Mesodermal cell (in vitro differentiated cells): ENCODE measurements at regions not wholly inside any gene's neighbourhood (a gene's known extent, or its start where the extent isn't known, plus 50 kb on each side); places are given as distances from the start of the nearest gene placed in this dataset.
"Not testable (repeated sequence)": the region's sequence is repeated elsewhere in the genome, so short reads cannot be mapped to it uniquely, and the experiment has no call there.

Experiments used
- H3K27ac ChIP-seq: 2 replicates; pipeline ENCODE4 v1.7.0; 2013; ENCODE audit warnings: mild to moderate bottlenecking, low read depth, low read length, moderate library complexity; ENCODE audit not compliant: severe bottlenecking
- H3K36me3 ChIP-seq: 2 replicates; pipeline ENCODE4 v1.7.1; 2013; ENCODE audit warnings: mild to moderate bottlenecking, low read length, moderate library complexity; ENCODE audit not compliant: control insufficient read depth, insufficient read depth
- H3K4me1 ChIP-seq: one replicate; pipeline ENCODE4 v1.7.1; 2013; ENCODE audit warnings: mild to moderate bottlenecking, low read length; ENCODE audit not compliant: insufficient read depth, control insufficient read depth, poor library complexity, severe bottlenecking
- H3K4me3 ChIP-seq: 2 replicates; pipeline ENCODE4 v1.7.0; 2013; ENCODE audit warnings: low read length, control low read depth, mild to moderate bottlenecking; ENCODE audit not compliant: insufficient read depth, poor library complexity, severe bottlenecking; ENCODE audit errors: extremely low read depth
- H3K9me3 ChIP-seq: 2 replicates; pipeline ENCODE4 v1.7.1; 2013; ENCODE audit warnings: mild to moderate bottlenecking, low read length, moderate library complexity; ENCODE audit not compliant: control insufficient read depth
- WGBS, 2 experiments: methylation state at CpG; one replicate each; pipeline ENCODE4 v1.1.5; 2013; ENCODE audit warnings: missing lambda C conversion rate in 2 of 2; ENCODE audit not compliant: insufficient coverage in 2 of 2; 5-methylcytosine and 5-hydroxymethylcytosine counted together

DNA sequence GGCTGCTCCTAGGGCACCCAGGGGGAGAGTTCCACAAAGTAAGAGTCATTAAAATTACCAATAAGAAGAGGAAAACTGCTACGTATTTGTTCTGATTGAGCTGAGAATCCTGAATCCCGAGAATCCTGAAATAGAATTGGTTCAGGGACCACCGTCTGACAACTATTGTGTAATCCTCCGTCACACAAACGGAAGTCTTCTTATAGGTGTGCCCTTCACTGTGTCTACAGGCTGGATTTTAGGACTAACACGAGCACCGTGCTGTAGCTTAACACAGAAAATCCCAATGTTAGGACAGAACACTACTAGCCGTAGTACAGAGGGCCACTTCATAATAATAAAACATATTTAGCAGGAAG, 50.6 kb upstream of the RNF182 start:
- Histone ChIP-seq H3K36me3 (no peaks in the 10 kb centered on the region), H3K9me3 (no peaks in the 10 kb centered on the region), H3K4me1 (peaks cover 3% of the 10 kb centered on the region), H3K4me3 (peak overlapping the region; percentile 6), H3K27ac (no peak overlapping the region)
- WGBS, 2 experiments = 88 to 92% methylated on average over 7 of the region's 8 CpGs

DNA sequence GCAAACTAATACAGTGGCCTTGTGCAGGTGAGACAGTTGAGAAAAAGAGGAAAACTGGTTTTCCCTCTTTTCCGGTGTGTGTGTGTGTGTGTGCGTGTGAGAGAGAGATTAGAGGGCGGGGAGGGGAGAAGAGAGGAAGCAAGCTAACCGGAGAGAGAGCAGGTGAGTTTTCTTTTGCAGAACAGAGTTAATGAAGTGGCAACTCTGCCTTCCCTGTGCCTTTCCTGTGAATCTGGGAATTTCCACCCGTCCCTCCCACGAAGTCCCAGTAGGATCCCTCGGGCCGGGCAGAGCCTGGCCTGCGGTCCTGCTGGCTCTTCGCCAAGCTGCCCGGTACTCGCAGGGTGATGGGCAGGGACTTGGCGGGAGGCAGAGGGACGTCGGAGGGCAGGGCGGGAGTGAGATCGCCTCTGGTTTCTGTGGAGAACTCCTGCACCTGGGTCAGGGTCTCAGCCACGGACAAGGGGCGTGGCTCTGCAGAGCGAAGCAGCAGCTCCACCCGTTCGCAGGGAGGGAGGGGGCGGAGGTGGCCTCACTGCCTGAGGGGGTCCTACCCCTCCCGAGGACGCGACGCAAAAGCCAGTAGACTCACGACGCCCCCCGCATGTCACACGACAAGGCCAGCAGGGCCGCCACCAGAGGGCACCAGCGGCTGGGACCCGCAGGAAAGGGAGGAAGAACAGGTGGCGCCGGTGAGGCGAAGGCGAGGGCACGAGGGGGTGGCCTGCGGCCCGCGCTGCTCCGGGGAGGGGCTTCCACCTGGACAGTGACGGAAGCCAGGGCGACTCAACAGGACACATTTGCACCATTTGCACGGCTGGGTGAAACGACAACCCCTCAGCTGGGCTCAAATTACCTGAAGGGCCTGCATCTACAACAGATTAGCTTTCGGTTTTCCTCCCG, 51.2 kb upstream of the RNF182 start:
- Histone ChIP-seq H3K36me3 (no peaks in the 10 kb centered on the region), H3K27ac (no peak overlapping the region), H3K4me3 (peak overlapping the region; percentile 6), H3K9me3 (no peaks in the 10 kb centered on the region), H3K4me1 (peaks cover 3% of the 10 kb centered on the region)
- WGBS, 2 experiments = 15 to 25% methylated on average over 34 to 38 of the region's 49 CpGs

DNA sequence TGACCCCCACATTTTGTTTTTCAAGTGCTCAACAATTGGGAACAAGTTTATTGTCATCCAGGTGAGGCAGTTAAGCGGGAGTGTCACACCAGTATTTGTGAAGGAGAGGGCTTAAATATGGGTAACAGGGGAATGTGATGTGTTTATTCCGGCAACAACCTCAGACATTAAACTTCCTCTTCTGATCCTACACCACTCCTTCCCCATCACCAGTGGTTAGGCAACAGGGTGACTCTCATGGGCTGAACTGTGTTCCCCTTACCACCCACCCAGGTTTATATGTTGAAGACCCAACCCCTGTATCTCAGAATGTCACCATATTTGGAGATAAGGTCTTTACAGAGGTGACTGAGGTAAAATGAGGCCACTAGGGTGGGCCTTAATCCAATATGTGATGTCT, 52.1 kb upstream of the RNF182 start:
- Histone ChIP-seq H3K36me3 (no peaks in the 10 kb centered on the region), H3K27ac (no peak overlapping the region), H3K4me3 (no peak overlapping the region), H3K9me3 (no peaks in the 10 kb centered on the region), H3K4me1 (peaks cover 3% of the 10 kb centered on the region)
- 100% methylated on average over 1 of the region's 2 CpGs; no CpG with 5 or more reads in 1 of the 2 experiments for WGBS, 2 experiments

DNA sequence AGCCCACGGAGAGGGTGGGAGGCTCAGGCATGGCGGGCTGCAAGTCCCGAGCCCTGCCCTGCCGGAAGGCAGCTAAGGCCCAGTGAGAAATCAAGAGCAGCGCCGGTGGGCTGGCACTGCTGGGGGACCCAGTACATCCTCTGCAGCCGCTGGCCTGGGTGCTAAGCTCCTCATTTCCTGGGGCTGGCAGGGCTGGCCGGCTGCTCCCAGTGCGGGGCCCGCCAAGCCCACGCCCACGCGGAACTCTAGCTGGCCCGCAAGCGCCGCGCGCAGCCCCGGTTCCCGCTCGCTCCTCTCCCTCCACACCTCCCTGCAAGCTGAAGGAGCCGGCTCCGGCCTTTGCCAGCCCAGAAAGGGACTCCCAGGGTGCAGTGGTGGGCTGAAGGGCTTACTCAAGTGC, 52.7 kb upstream of the RNF182 start:
- H3K4me1 ChIP-seq, H3K27ac ChIP-seq, H3K4me3 ChIP-seq, H3K9me3 ChIP-seq, H3K36me3 ChIP-seq: not testable (repeated sequence)
- 92 to 96% methylated on average over 6 to 12 of the region's 23 CpGs for WGBS, 2 experiments

DNA sequence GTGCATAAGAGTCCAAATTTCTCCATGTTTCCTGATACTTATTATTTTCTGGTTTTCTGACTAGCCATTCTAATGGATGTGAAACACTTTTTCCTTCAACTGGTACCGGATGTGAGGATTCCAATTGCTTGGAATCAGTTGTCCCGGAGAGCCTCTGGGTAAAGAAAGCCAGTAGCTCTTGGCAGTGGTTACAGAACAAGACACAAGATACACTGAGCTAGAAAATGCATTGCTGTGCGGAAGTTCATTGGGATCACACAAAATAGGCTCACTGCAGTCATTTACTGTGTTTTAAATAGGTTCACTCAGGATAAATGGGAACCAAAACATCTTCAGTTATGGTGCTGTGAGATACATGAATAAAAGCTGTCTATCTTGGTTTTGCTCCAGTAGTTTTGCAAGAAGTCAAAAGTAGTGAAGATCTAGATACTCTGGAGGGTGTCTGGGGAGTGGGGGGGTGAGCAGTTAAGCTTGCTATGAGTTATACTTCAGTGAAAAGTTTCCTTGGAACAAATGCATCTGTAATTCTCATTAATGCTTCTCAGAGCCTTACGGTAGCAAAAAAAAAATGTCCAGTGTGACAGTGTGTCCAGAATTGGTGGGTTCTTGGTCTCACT, 54.4 kb upstream of the RNF182 start:
- H3K27ac ChIP-seq = no peak overlapping the region
- no peaks in the 10 kb centered on the region for H3K9me3 ChIP-seq
- peaks cover 3% of the 10 kb centered on the region for H3K4me1 ChIP-seq
- WGBS, 2 experiments = 93 to 95% methylated on average over 4 of the region's 4 CpGs
- no peak overlapping the region for H3K4me3 ChIP-seq
- no peaks in the 10 kb centered on the region for H3K36me3 ChIP-seq

DNA sequence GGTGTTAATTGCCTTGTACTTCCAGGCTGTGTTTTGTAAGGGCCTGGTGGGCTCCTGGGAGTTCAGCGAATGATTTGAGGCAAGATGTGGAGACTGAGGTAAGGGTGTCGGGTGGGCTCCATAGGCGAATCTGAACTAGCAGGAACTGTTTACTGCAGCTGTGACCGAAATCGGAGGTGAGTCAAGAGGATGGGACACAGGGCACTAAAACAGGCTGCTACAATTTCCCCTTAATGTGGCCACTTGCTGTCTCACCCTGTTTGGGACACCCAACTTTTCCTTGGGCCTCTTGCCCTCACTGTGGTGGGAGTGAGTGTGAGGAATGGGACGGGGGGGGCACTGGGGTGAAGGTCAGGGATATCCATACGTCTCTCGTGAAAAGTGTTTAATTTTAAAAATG, 53.9 kb upstream of the MCUR1 start:
- no peaks in the 10 kb centered on the region for H3K9me3 ChIP-seq

DNA sequence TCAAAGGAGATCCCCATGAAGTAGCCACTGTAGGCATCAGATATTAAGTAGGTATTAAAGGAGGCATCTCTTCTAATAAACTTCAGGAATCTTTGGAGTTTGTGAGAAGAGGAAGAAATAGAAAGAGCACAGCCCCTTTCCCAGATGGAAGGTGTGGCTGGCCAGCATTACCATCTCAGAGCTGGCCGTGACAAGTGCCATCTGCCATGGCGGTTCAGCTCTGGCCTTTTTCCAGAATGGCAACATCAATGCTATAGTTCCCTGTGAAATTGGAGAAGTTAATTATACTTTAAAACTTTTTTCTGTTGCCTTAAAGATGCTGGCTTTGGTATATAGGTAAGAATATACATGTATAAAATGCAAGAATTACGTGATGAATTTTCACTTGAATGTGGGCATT, 51.9 kb upstream of the MCUR1 start:
- H3K36me3 ChIP-seq = no peaks in the 10 kb centered on the region
- no peaks in the 10 kb centered on the region for H3K9me3 ChIP-seq
- WGBS, 2 experiments = 94 to 100% methylated on average over 2 of the region's 3 CpGs
- no peak overlapping the region for H3K4me3 ChIP-seq
- no peak overlapping the region for H3K27ac ChIP-seq
- peaks cover 4% of the 10 kb centered on the region for H3K4me1 ChIP-seq

More for the DNA sequence above, 53.9 kb upstream of the MCUR1 start:
- Histone ChIP-seq H3K4me3 (no peak overlapping the region), H3K36me3 (no peaks in the 10 kb centered on the region), H3K4me1 (peaks cover 4% of the 10 kb centered on the region), H3K27ac (no peak overlapping the region)
- WGBS, 2 experiments = 83 to 87% methylated on average over 3 to 6 of the region's 8 CpGs

DNA sequence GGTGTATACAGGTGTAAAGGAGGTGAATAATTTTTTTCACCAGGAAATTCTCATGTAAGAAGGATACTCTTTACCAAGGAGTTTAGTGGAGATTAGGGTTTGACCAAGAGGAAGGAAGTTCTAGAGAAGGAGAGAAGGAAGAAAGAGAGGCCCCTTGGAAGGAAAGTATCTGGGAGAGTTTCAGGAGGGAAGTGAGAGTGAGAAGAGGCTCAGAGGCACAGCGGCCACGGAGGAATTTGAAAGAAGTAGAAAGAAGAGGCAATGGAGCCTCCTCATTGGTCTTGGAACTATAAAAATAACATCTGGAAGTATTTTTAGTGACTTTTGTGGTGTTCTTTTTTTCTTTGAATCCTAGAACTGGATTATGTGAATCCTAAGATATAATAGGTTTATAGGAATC, 50.8 kb upstream of the MCUR1 start:
- 88% methylated on average over 2 of the region's 2 CpGs; no CpG with 5 or more reads in 1 of the 2 experiments for WGBS, 2 experiments
- H3K27ac ChIP-seq = no peak overlapping the region

DNA sequence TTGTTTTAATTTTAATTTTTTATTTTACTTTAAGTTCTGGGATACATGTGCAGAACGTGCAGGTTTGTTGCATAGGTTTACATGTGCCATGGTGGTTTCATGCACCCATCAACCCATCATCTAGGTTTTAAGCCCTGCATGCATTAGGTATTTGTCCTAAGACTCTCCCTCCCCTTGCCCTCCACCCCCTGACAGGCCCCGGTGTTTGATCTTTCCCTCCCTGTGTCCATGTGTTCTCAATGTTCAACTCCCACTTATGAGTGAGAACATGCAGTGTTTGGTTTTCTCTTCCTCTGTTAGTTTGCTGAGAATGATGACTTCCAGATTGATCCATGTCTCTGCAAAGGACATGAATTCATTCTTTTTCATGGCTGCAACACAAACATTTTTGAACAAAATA, 50.3 kb upstream of the MCUR1 start:
- not testable (repeated sequence) for H3K4me1 ChIP-seq, H3K36me3 ChIP-seq, H3K4me3 ChIP-seq, H3K9me3 ChIP-seq, H3K27ac ChIP-seq
- WGBS, 2 experiments = 90 to 100% methylated on average over 1 to 2 of the region's 2 CpGs

More for the DNA sequence above, 50.8 kb upstream of the MCUR1 start:
- no peaks in the 10 kb centered on the region for H3K36me3 ChIP-seq
- peaks cover 4% of the 10 kb centered on the region for H3K4me1 ChIP-seq
- no peaks in the 10 kb centered on the region for H3K9me3 ChIP-seq
- no peak overlapping the region for H3K4me3 ChIP-seq
